ENCODE measurements at regions not wholly inside any gene's neighbourhood (a gene's known extent, or its start where the extent isn't known, plus 50 kb on each side); places are given as distances from the start of the nearest gene placed in this dataset.
"Not testable (repeated sequence)": the region's sequence is repeated elsewhere in the genome, so short reads cannot be mapped to it uniquely, and the experiment has no call there.

GRCh38 chr11:71321433-71322191 lies 69.2 kb upstream of the SHANK2 start:
- no peak overlapping the region for H3K4me3 ChIP-seq (ENCODE audit: low read depth, low read length)

GRCh38 chr11:71316701-71317100 lies 64.3 kb upstream of the SHANK2 start:
- 100% methylated on average over 1 of the region's 1 CpG for WGBS (ENCODE audit: insufficient coverage)
- Histone ChIP-seq H3K27me3 (ENCODE audit: control insufficient read depth, insufficient read depth, low read length) (no peaks in the 10 kb centered on the region), H3K27ac (ENCODE audit: low read depth, low read length) (no peak overlapping the region), H3K9me3 (ENCODE audit: control insufficient read depth, insufficient read depth, low read length) (peaks cover 3% of the 10 kb centered on the region), H3K4me1 (ENCODE audit: control insufficient read depth, insufficient read depth, low read length) (no peaks in the 10 kb centered on the region), H3K4me3 (ENCODE audit: low read depth, low read length) (no peak overlapping the region), H3K36me3 (ENCODE audit: control insufficient read depth, insufficient read depth, low read length) (no peaks in the 10 kb centered on the region)
- DNase-seq (ENCODE audit: low read depth in 4 of 6, low spot score in 6 of 6), result no peak

More at GRCh38 chr11:71321433-71322191, 69.2 kb upstream of the SHANK2 start:
- Histone ChIP-seq H3K27ac (ENCODE audit: low read depth, low read length) (no peak overlapping the region), H3K36me3 (ENCODE audit: control insufficient read depth, insufficient read depth, low read length) (no peaks in the 10 kb centered on the region), H3K27me3 (ENCODE audit: control insufficient read depth, insufficient read depth, low read length) (no peaks in the 10 kb centered on the region), H3K9me3 (ENCODE audit: control insufficient read depth, insufficient read depth, low read length) (peaks cover 3% of the 10 kb centered on the region), H3K4me1 (ENCODE audit: control insufficient read depth, insufficient read depth, low read length) (no peaks in the 10 kb centered on the region)
- no peak for DNase-seq (ENCODE audit: low read depth in 4 of 6, low spot score in 6 of 6)
- WGBS (ENCODE audit: insufficient coverage), result 88% methylated on average over 10 of the region's 11 CpGs

GRCh38 chr11:71312616-71313015 lies 60.2 kb upstream of the SHANK2 start:
- not testable (repeated sequence) for DNase-seq (ENCODE audit: low read depth in 4 of 6, low spot score in 6 of 6); H3K27me3 ChIP-seq (ENCODE audit: control insufficient read depth, insufficient read depth, low read length); H3K9me3 ChIP-seq (ENCODE audit: control insufficient read depth, insufficient read depth, low read length); H3K4me3 ChIP-seq (ENCODE audit: low read depth, low read length); H3K27ac ChIP-seq (ENCODE audit: low read depth, low read length); H3K4me1 ChIP-seq (ENCODE audit: control insufficient read depth, insufficient read depth, low read length); H3K36me3 ChIP-seq (ENCODE audit: control insufficient read depth, insufficient read depth, low read length)
- 91% methylated on average over 9 of the region's 9 CpGs for WGBS (ENCODE audit: insufficient coverage)

- Histone ChIP-seq H3K4me3 (ENCODE audit: low read depth, low read length) (no peak overlapping the region), H3K27me3 (ENCODE audit: control insufficient read depth, insufficient read depth, low read length) (no peaks in the 10 kb centered on the region), H3K36me3 (ENCODE audit: control insufficient read depth, insufficient read depth, low read length) (no peaks in the 10 kb centered on the region), H3K9me3 (ENCODE audit: control insufficient read depth, insufficient read depth, low read length) (no peaks in the 10 kb centered on the region), H3K4me1 (ENCODE audit: control insufficient read depth, insufficient read depth, low read length) (peaks cover 4% of the 10 kb centered on the region), H3K27ac (ENCODE audit: low read depth, low read length) (no peak overlapping the region)
- DNase-seq (ENCODE audit: low read depth in 4 of 6, low spot score in 6 of 6), result no peak
- WGBS (ENCODE audit: insufficient coverage), result 86% methylated on average over 12 of the region's 15 CpGs
These were observed 59.6 kb upstream of the SHANK2 start for GRCh38 chr11:71311928-71312510.

GRCh38 chr11:71311176-71311925 lies 59.0 kb upstream of the SHANK2 start:
- no peak overlapping the region for H3K4me3 ChIP-seq (ENCODE audit: low read depth, low read length)
- DNase-seq (ENCODE audit: low read depth in 4 of 6, low spot score in 6 of 6), result no peak
- no peaks in the 10 kb centered on the region for H3K36me3 ChIP-seq (ENCODE audit: control insufficient read depth, insufficient read depth, low read length)
- no peaks in the 10 kb centered on the region for H3K9me3 ChIP-seq (ENCODE audit: control insufficient read depth, insufficient read depth, low read length)
- H3K27me3 ChIP-seq (ENCODE audit: control insufficient read depth, insufficient read depth, low read length), result no peaks in the 10 kb centered on the region
- WGBS (ENCODE audit: insufficient coverage), result 91% methylated on average over 13 of the region's 13 CpGs
- no peak overlapping the region for H3K27ac ChIP-seq (ENCODE audit: low read depth, low read length)
- H3K4me1 ChIP-seq (ENCODE audit: control insufficient read depth, insufficient read depth, low read length), result peaks cover 4% of the 10 kb centered on the region

GRCh38 chr11:71310184-71310583 lies 57.8 kb upstream of the SHANK2 start:
- H3K36me3 ChIP-seq (ENCODE audit: control insufficient read depth, insufficient read depth, low read length), result no peaks in the 10 kb centered on the region
- no peak overlapping the region for H3K4me3 ChIP-seq (ENCODE audit: low read depth, low read length)
- no peaks in the 10 kb centered on the region for H3K9me3 ChIP-seq (ENCODE audit: control insufficient read depth, insufficient read depth, low read length)
- H3K27me3 ChIP-seq (ENCODE audit: control insufficient read depth, insufficient read depth, low read length), result no peaks in the 10 kb centered on the region
- H3K27ac ChIP-seq (ENCODE audit: low read depth, low read length), result no peak overlapping the region
- WGBS (ENCODE audit: insufficient coverage), result 100% methylated on average over 2 of the region's 4 CpGs
- H3K4me1 ChIP-seq (ENCODE audit: control insufficient read depth, insufficient read depth, low read length), result peaks cover 4% of the 10 kb centered on the region
- no peak for DNase-seq (ENCODE audit: low read depth in 4 of 6, low spot score in 6 of 6)

GRCh38 chr11:71309611-71310010 lies 57.2 kb upstream of the SHANK2 start:
- Histone ChIP-seq H3K36me3 (ENCODE audit: control insufficient read depth, insufficient read depth, low read length) (no peaks in the 10 kb centered on the region), H3K4me3 (ENCODE audit: low read depth, low read length) (no peak overlapping the region), H3K9me3 (ENCODE audit: control insufficient read depth, insufficient read depth, low read length) (no peaks in the 10 kb centered on the region), H3K27me3 (ENCODE audit: control insufficient read depth, insufficient read depth, low read length) (no peaks in the 10 kb centered on the region), H3K4me1 (ENCODE audit: control insufficient read depth, insufficient read depth, low read length) (peaks cover 4% of the 10 kb centered on the region), H3K27ac (ENCODE audit: low read depth, low read length) (no peak overlapping the region)
- DNase-seq (ENCODE audit: low read depth in 4 of 6, low spot score in 6 of 6), result no peak
- no CpG with 5 or more reads among the region's 1 CpG for WGBS (ENCODE audit: insufficient coverage)

- H3K4me1 ChIP-seq (ENCODE audit: control insufficient read depth, insufficient read depth, low read length), result peaks cover 4% of the 10 kb centered on the region
These were observed 56.8 kb upstream of the SHANK2 start for GRCh38 chr11:71309181-71309580.

GRCh38 chr11:71307811-71308645 lies 55.7 kb upstream of the SHANK2 start:
- H3K27ac ChIP-seq (ENCODE audit: low read depth, low read length), result no peak overlapping the region
- no peaks in the 10 kb centered on the region for H3K27me3 ChIP-seq (ENCODE audit: control insufficient read depth, insufficient read depth, low read length)
- H3K4me1 ChIP-seq (ENCODE audit: control insufficient read depth, insufficient read depth, low read length), result peaks cover 4% of the 10 kb centered on the region
- H3K36me3 ChIP-seq (ENCODE audit: control insufficient read depth, insufficient read depth, low read length), result no peaks in the 10 kb centered on the region
- peak in 1 of 6 donors; percentile 6 for DNase-seq (ENCODE audit: low read depth in 4 of 6, low spot score in 6 of 6)
- no peaks in the 10 kb centered on the region for H3K9me3 ChIP-seq (ENCODE audit: control insufficient read depth, insufficient read depth, low read length)
- H3K4me3 ChIP-seq (ENCODE audit: low read depth, low read length), result no peak overlapping the region
- WGBS (ENCODE audit: insufficient coverage), result 55% methylated on average over 3 of the region's 5 CpGs

More at GRCh38 chr11:71309181-71309580, 56.8 kb upstream of the SHANK2 start:
- no peak overlapping the region for H3K27ac ChIP-seq (ENCODE audit: low read depth, low read length)
- no peaks in the 10 kb centered on the region for H3K9me3 ChIP-seq (ENCODE audit: control insufficient read depth, insufficient read depth, low read length)
- H3K27me3 ChIP-seq (ENCODE audit: control insufficient read depth, insufficient read depth, low read length), result no peaks in the 10 kb centered on the region
- no peak for DNase-seq (ENCODE audit: low read depth in 4 of 6, low spot score in 6 of 6)
- 78% methylated on average over 5 of the region's 7 CpGs for WGBS (ENCODE audit: insufficient coverage)
- no peak overlapping the region for H3K4me3 ChIP-seq (ENCODE audit: low read depth, low read length)
- no peaks in the 10 kb centered on the region for H3K36me3 ChIP-seq (ENCODE audit: control insufficient read depth, insufficient read depth, low read length)

Data from spinal cord (tissue), 9 donors.